GM23338 (cell line): ENCODE measurements at regions not wholly inside any gene's neighbourhood (a gene's known extent, or its start where the extent isn't known, plus 50 kb on each side); places are given as distances from the start of the nearest gene placed in this dataset.
"Not testable (repeated sequence)": the region's sequence is repeated elsewhere in the genome, so short reads cannot be mapped to it uniquely, and the experiment has no call there.

Experiments used
- ATAC-seq: fragments of 200-7000 bp; cut with Tn5 transposase; 3 replicates; pipeline ENCODE4 v1.9.1; 2020
- DNase-seq: peaks from one replicate; pipeline ENCODE4 v3.0.0-alpha.2; 2015; ENCODE audit warnings: low spot score
- H2AFZ ChIP-seq: fragments of 200-600 bp; sonication (generic); 2 replicates; pipeline ENCODE4 v1.8.0; 2016; ENCODE audit warnings: antibody characterized with exemption, mild to moderate bottlenecking, moderate library complexity
- H3F3A ChIP-seq: fragments of 200-600 bp; sonication (generic); replicated peaks from 2 replicates; pipeline ENCODE4 v1.8.0; 2017; ENCODE audit warnings: antibody characterized with exemption, mixed run types, low read depth
- H3K27ac ChIP-seq: fragments of 200-600 bp; sonication (generic); 2 replicates; pipeline ENCODE4 v1.6.1; 2016; ENCODE audit warnings: low read depth
- H3K27me3 ChIP-seq: fragments of 200-600 bp; sonication (generic); 2 replicates; pipeline ENCODE4 v1.8.0; 2016; ENCODE audit warnings: mild to moderate bottlenecking, mixed run types, moderate library complexity; ENCODE audit not compliant: insufficient read depth
- H3K36me3 ChIP-seq: fragments of 200-600 bp; sonication (generic); 2 replicates; pipeline ENCODE4 v1.8.0; 2016; ENCODE audit warnings: mild to moderate bottlenecking; ENCODE audit not compliant: insufficient read depth
- H3K4me1 ChIP-seq: fragments of 200-600 bp; sonication (generic); 2 replicates; pipeline ENCODE4 v1.8.0; 2016; ENCODE audit warnings: mild to moderate bottlenecking, moderate library complexity; ENCODE audit not compliant: insufficient read depth
- H3K4me2 ChIP-seq: fragments of 200-600 bp; sonication (generic); 2 replicates; pipeline ENCODE4 v1.7.1; 2017; ENCODE audit warnings: mixed run types
- H3K4me3 ChIP-seq: fragments of 200-600 bp; sonication (generic); 2 replicates; pipeline ENCODE4 v1.6.1; 2016; ENCODE audit warnings: mixed run types
- H3K79me2 ChIP-seq: fragments of 200-600 bp; sonication (generic); replicated peaks from 2 replicates; pipeline ENCODE4 v1.8.0; 2017; ENCODE audit warnings: mild to moderate bottlenecking; ENCODE audit not compliant: insufficient read depth
- H3K9me2 ChIP-seq: fragments of 200-600 bp; sonication (generic); 2 replicates; pipeline ENCODE4 v1.8.0; 2017; ENCODE audit not compliant: insufficient read depth
- H4K20me1 ChIP-seq: fragments of 200-600 bp; sonication (generic); replicated peaks from 2 replicates; pipeline ENCODE4 v1.8.0; 2017; ENCODE audit warnings: mild to moderate bottlenecking; ENCODE audit not compliant: insufficient read depth
- H3K27ac Mint-ChIP-seq: 2 replicates; pipeline ENCODE4 v1.8.0; 2020; ENCODE audit warnings: inconsistent platforms, mild to moderate bottlenecking, moderate library complexity, mixed read lengths
- H3K27me3 Mint-ChIP-seq: 3 replicates; pipeline ENCODE4 v1.8.0; 2022; ENCODE audit warnings: low read depth, mild to moderate bottlenecking, moderate library complexity, mixed read lengths, inconsistent platforms; ENCODE audit not compliant: insufficient read depth, poor library complexity
- H3K36me3 Mint-ChIP-seq: 3 replicates; pipeline ENCODE4 v1.8.0; 2021; ENCODE audit warnings: low read depth, mild to moderate bottlenecking, inconsistent platforms, moderate library complexity, mixed read lengths
- H3K4me1 Mint-ChIP-seq: 3 replicates; pipeline ENCODE4 v1.8.0; 2020; ENCODE audit warnings: mild to moderate bottlenecking, inconsistent platforms, mixed read lengths
- H3K4me3 Mint-ChIP-seq: 3 replicates; pipeline ENCODE4 v1.8.0; 2021; ENCODE audit warnings: moderate library complexity, mild to moderate bottlenecking, inconsistent platforms, mixed read lengths
- H3K9me3 Mint-ChIP-seq: 3 replicates; pipeline ENCODE4 v1.8.0; 2020; ENCODE audit warnings: moderate library complexity, mild to moderate bottlenecking, inconsistent platforms, mixed read lengths
- CREB1 ChIP-seq: fragments of 250-450 bp; sonication (Bioruptor Pico); IDR thresholded peaks from 2 replicates; pipeline ENCODE4 v1.5.0; 2020; ENCODE audit warnings: low read depth, mild to moderate bottlenecking, moderate library complexity
- EZH2phosphoT487 ChIP-seq: fragments of 200-600 bp; sonication (generic); IDR thresholded peaks from one replicate; pipeline ENCODE4 v1.8.1; 2018; ENCODE audit warnings: antibody characterized with exemption; ENCODE audit not compliant: unreplicated experiment
- JUNB ChIP-seq: IDR thresholded peaks from one replicate; pipeline ENCODE4 v1.6.1; 2016; ENCODE audit warnings: antibody characterized with exemption; ENCODE audit not compliant: unreplicated experiment
- NANOG ChIP-seq: IDR thresholded peaks from 2 replicates; pipeline ENCODE4 v1.6.1; 2016; ENCODE audit warnings: antibody characterized with exemption, borderline replicate concordance
- POLR2AphosphoS5 ChIP-seq: IDR thresholded peaks from 2 replicates; pipeline ENCODE4 v1.6.1; 2016; ENCODE audit warnings: antibody characterized with exemption, low read depth
- ZNF114 ChIP-seq: fragments of 250-450 bp; sonication (Bioruptor Pico); IDR thresholded peaks from 2 replicates; pipeline ENCODE4 v1.5.0; 2020; ENCODE audit warnings: mild to moderate bottlenecking, moderate library complexity
- TF ChIP-seq, protein P1 (sequence below): fragments of 250-450 bp; sonication (Bioruptor Pico); IDR thresholded peaks from 2 replicates; pipeline ENCODE4 v1.5.0; 2020; ENCODE audit warnings: mild to moderate bottlenecking, moderate library complexity
- TF ChIP-seq, protein P2 (sequence below): IDR thresholded peaks from one replicate; pipeline ENCODE4 v1.6.1; 2018; ENCODE audit warnings: antibody characterized with exemption; ENCODE audit not compliant: unreplicated experiment

GRCh38 chr6:44760116-44760515 lies 372.6 kb downstream of the CDC5L start:
- not testable (repeated sequence) for H3K27me3 Mint-ChIP-seq

GRCh38 chr6:44761046-44761445 lies 373.5 kb downstream of the CDC5L start:
- Mint-ChIP-seq H3K4me3 (no peak overlapping the region), H3K36me3 (peaks cover 25% of the 10 kb centered on the region), H3K27ac (no peak overlapping the region), H3K9me3 (peaks cover 35% of the 10 kb centered on the region), H3K27me3 (no peaks in the 10 kb centered on the region), H3K4me1 (no peaks in the 10 kb centered on the region; the same call in 2 of the 3 replicates)
- Histone ChIP-seq H4K20me1 (no peaks in the 10 kb centered on the region), H3K4me2 (no peak overlapping the region), H3K36me3 (0 out of 2 replicates have a peak, but pooled peaks cover 9% of the 10 kb centered on the region), H3K79me2 (no peaks in the 10 kb centered on the region), H2AFZ (no peak overlapping the region), H3K4me1 (no peaks in the 10 kb centered on the region), H3K9me2 (no peaks in the 10 kb centered on the region), H3K27me3 (no peaks in the 10 kb centered on the region), H3F3A (no peaks in the 10 kb centered on the region), H3K27ac (no peak overlapping the region), H3K4me3 (no peak overlapping the region)
- TF ChIP-seq, protein P1, sequence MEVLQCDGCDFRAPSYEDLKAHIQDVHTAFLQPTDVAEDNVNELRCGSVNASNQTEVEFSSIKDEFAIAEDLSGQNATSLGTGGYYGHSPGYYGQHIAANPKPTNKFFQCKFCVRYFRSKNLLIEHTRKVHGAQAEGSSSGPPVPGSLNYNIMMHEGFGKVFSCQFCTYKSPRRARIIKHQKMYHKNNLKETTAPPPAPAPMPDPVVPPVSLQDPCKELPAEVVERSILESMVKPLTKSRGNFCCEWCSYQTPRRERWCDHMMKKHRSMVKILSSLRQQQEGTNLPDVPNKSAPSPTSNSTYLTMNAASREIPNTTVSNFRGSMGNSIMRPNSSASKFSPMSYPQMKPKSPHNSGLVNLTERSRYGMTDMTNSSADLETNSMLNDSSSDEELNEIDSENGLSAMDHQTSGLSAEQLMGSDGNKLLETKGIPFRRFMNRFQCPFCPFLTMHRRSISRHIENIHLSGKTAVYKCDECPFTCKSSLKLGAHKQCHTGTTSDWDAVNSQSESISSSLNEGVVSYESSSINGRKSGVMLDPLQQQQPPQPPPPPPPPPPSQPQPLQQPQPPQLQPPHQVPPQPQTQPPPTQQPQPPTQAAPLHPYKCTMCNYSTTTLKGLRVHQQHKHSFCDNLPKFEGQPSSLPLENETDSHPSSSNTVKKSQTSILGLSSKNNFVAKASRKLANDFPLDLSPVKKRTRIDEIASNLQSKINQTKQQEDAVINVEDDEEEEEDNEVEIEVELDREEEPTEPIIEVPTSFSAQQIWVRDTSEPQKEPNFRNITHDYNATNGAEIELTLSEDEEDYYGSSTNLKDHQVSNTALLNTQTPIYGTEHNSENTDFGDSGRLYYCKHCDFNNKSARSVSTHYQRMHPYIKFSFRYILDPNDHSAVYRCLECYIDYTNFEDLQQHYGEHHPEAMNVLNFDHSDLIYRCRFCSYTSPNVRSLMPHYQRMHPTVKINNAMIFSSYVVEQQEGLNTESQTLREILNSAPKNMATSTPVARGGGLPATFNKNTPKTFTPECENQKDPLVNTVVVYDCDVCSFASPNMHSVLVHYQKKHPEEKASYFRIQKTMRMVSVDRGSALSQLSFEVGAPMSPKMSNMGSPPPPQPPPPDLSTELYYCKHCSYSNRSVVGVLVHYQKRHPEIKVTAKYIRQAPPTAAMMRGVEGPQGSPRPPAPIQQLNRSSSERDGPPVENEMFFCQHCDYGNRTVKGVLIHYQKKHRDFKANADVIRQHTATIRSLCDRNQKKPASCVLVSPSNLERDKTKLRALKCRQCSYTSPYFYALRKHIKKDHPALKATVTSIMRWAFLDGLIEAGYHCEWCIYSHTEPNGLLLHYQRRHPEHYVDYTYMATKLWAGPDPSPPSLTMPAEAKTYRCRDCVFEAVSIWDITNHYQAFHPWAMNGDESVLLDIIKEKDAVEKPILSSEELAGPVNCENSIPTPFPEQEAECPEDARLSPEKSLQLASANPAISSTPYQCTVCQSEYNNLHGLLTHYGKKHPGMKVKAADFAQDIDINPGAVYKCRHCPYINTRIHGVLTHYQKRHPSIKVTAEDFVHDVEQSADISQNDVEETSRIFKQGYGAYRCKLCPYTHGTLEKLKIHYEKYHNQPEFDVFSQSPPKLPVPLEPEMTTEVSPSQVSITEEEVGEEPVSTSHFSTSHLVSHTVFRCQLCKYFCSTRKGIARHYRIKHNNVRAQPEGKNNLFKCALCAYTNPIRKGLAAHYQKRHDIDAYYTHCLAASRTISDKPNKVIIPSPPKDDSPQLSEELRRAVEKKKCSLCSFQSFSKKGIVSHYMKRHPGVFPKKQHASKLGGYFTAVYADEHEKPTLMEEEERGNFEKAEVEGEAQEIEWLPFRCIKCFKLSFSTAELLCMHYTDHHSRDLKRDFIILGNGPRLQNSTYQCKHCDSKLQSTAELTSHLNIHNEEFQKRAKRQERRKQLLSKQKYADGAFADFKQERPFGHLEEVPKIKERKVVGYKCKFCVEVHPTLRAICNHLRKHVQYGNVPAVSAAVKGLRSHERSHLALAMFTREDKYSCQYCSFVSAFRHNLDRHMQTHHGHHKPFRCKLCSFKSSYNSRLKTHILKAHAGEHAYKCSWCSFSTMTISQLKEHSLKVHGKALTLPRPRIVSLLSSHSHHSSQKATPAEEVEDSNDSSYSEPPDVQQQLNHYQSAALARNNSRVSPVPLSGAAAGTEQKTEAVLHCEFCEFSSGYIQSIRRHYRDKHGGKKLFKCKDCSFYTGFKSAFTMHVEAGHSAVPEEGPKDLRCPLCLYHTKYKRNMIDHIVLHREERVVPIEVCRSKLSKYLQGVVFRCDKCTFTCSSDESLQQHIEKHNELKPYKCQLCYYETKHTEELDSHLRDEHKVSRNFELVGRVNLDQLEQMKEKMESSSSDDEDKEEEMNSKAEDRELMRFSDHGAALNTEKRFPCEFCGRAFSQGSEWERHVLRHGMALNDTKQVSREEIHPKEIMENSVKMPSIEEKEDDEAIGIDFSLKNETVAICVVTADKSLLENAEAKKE (CRISPR knock-in tag): no peak
- TF ChIP-seq EZH2phosphoT487 (no peak), JUNB (no peak), POLR2AphosphoS5 (no peak), ZNF114 (CRISPR knock-in tag) (no peak), NANOG (no peak), CREB1 (CRISPR knock-in tag) (no peak)
- TF ChIP-seq, protein P2, sequence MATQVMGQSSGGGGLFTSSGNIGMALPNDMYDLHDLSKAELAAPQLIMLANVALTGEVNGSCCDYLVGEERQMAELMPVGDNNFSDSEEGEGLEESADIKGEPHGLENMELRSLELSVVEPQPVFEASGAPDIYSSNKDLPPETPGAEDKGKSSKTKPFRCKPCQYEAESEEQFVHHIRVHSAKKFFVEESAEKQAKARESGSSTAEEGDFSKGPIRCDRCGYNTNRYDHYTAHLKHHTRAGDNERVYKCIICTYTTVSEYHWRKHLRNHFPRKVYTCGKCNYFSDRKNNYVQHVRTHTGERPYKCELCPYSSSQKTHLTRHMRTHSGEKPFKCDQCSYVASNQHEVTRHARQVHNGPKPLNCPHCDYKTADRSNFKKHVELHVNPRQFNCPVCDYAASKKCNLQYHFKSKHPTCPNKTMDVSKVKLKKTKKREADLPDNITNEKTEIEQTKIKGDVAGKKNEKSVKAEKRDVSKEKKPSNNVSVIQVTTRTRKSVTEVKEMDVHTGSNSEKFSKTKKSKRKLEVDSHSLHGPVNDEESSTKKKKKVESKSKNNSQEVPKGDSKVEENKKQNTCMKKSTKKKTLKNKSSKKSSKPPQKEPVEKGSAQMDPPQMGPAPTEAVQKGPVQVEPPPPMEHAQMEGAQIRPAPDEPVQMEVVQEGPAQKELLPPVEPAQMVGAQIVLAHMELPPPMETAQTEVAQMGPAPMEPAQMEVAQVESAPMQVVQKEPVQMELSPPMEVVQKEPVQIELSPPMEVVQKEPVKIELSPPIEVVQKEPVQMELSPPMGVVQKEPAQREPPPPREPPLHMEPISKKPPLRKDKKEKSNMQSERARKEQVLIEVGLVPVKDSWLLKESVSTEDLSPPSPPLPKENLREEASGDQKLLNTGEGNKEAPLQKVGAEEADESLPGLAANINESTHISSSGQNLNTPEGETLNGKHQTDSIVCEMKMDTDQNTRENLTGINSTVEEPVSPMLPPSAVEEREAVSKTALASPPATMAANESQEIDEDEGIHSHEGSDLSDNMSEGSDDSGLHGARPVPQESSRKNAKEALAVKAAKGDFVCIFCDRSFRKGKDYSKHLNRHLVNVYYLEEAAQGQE: no peak
- DNase-seq (no peak), ATAC-seq (no peak)

More at GRCh38 chr6:44760116-44760515, 372.6 kb downstream of the CDC5L start:
- H3K9me3 Mint-ChIP-seq: peaks cover 35% of the 10 kb centered on the region
- 0 out of 2 replicates have a peak overlapping the region, but pooled peaks have one; percentile 70 for H3K27ac Mint-ChIP-seq
- H3K4me1 ChIP-seq, H3K9me2 ChIP-seq, H3K79me2 ChIP-seq, H3K27ac ChIP-seq, H3F3A ChIP-seq, H3K4me2 ChIP-seq, H2AFZ ChIP-seq, DNase-seq, H4K20me1 ChIP-seq, H3K27me3 ChIP-seq, ATAC-seq, H3K4me1 Mint-ChIP-seq, H3K36me3 ChIP-seq, H3K4me3 Mint-ChIP-seq, H3K4me3 ChIP-seq: not testable (repeated sequence)
- H3K36me3 Mint-ChIP-seq: peaks cover 25% of the 10 kb centered on the region
